Activated CD8-positive, alpha-beta T cell treated with anti-CD3 and anti-CD28 coated beads for 36 hours (primary cell): ENCODE measurements at regions not wholly inside any gene's neighbourhood (a gene's known extent, or its start where the extent isn't known, plus 50 kb on each side); places are given as distances from the start of the nearest gene placed in this dataset.

ENCODE experiments used
- ATAC-seq: fragments of 200-7000 bp; cut with Tn5 transposase; one replicate; pipeline ENCODE4 v1.10.0; 2021; ENCODE audit warnings: mild to moderate bottlenecking, moderate library complexity
- CTCF ChIA-PET: fragments of 350-600 bp; sonication (Branson Sonifier 250); formaldehyde crosslinking; loops from one replicate; lab custom pipeline; 2021; ENCODE audit warnings: antibody characterized with exemption; lab: Charles Lee
- POLR2A ChIA-PET: fragments of 350-600 bp; sonication (Branson Sonifier 250); formaldehyde crosslinking; loops from one replicate; lab custom pipeline; 2021; ENCODE audit warnings: antibody characterized with exemption; lab: Charles Lee
- DNase-seq: peaks from one replicate; pipeline ENCODE4 v3.0.0-alpha.2; 2020
- H3K27ac Mint-ChIP-seq: one replicate; pipeline ENCODE4 v1.8.0; 2021; ENCODE audit warnings: mild to moderate bottlenecking, mixed read lengths
- H3K27me3 Mint-ChIP-seq: one replicate; pipeline ENCODE4 v1.8.0; 2021; ENCODE audit warnings: mixed read lengths
- H3K36me3 Mint-ChIP-seq: one replicate; pipeline ENCODE4 v1.8.0; 2021; ENCODE audit warnings: low read depth, mixed read lengths
- H3K4me1 Mint-ChIP-seq: one replicate; pipeline ENCODE4 v1.8.0; 2021; ENCODE audit warnings: low read depth, mixed read lengths
- H3K4me3 Mint-ChIP-seq: one replicate; pipeline ENCODE4 v1.8.0; 2021; ENCODE audit warnings: mild to moderate bottlenecking, moderate library complexity, mixed read lengths
- H3K9me3 Mint-ChIP-seq: one replicate; pipeline ENCODE4 v1.8.0; 2021; ENCODE audit warnings: mixed read lengths
- intact Hi-C: fragments of 100-400 bp; cut with micrococcal nuclease; formaldehyde crosslinking; loops from one replicate; pipeline ENCODE4 v1.10.0; 2022
- TF ChIP-seq, protein P1 (sequence below): fragments of 200-600 bp; IDR thresholded peaks from one replicate; pipeline ENCODE4 v1.8.0; 2022; ENCODE audit warnings: antibody characterized with exemption, mild to moderate bottlenecking

DNA sequence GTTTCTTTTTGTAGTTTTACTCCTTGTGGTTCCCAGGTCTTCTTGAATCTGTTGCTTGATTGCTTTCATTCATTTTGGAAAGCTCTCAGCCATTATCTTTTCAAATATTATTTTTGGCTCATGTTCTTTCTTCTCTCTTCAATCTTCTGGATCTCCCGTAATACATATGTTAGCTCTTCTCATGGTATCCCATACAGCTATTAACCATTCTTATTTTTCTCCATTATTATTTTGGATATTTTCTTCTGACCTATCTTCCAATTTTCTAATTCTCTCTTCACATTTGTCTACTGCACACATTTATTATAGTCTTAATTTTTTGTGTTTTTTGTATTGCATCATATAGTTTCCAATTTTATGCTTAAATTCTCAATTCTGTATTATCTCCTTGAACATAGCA is 123.9 kb upstream of the ARID2 start:
- H3K4me3 Mint-ChIP-seq = no peak overlapping the region
- no peak for ATAC-seq
- peaks cover 1% of the 10 kb centered on the region for H3K27me3 Mint-ChIP-seq
- ChIA-PET CTCF (no interaction called here), POLR2A (interaction anchor here (0.6 kb wide), 1 partner anchor 32 kb away, joined by 3 read pairs; no protein-coding TSS in a partner anchor)
- H3K9me3 Mint-ChIP-seq = peaks cover 5% of the 10 kb centered on the region
- intact Hi-C loops = no loop called here
- no peak overlapping the region for H3K27ac Mint-ChIP-seq
- H3K4me1 Mint-ChIP-seq = no peaks in the 10 kb centered on the region
- TF ChIP-seq, protein P1, sequence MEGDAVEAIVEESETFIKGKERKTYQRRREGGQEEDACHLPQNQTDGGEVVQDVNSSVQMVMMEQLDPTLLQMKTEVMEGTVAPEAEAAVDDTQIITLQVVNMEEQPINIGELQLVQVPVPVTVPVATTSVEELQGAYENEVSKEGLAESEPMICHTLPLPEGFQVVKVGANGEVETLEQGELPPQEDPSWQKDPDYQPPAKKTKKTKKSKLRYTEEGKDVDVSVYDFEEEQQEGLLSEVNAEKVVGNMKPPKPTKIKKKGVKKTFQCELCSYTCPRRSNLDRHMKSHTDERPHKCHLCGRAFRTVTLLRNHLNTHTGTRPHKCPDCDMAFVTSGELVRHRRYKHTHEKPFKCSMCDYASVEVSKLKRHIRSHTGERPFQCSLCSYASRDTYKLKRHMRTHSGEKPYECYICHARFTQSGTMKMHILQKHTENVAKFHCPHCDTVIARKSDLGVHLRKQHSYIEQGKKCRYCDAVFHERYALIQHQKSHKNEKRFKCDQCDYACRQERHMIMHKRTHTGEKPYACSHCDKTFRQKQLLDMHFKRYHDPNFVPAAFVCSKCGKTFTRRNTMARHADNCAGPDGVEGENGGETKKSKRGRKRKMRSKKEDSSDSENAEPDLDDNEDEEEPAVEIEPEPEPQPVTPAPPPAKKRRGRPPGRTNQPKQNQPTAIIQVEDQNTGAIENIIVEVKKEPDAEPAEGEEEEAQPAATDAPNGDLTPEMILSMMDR = no peak
- H3K36me3 Mint-ChIP-seq = no peaks in the 10 kb centered on the region
- no peak for DNase-seq

DNA sequence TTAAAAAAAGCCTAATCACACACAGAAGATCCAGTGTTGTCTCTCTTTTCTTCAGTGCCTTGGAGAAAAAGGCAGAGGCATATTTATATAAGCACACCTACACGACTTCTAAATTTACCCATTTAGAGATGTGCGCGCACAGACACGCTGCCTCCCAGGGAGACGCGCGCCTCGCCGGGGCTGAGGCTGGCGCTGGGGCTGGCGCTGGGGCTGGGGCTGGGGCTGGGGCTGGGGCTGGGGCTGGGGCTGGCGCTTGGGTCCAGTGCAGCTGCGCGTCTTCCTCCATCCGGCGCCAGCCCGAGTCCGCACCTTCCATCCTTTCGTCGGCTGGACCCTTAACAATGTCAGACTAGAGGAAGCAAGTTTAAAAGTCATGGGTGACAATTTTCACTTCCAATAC is 118.4 kb upstream of the ARID2 start:
- TF ChIP-seq, protein P1 = no peak
- intact Hi-C loops = no loop called here
- ChIA-PET CTCF (no interaction called here), POLR2A (no interaction called here)
- H3K9me3 Mint-ChIP-seq = no peaks in the 10 kb centered on the region
- H3K4me3 Mint-ChIP-seq = no peak overlapping the region
- peaks cover 1% of the 10 kb centered on the region for H3K27me3 Mint-ChIP-seq
- H3K36me3 Mint-ChIP-seq = no peaks in the 10 kb centered on the region
- ATAC-seq = no peak
- peaks cover 7% of the 10 kb centered on the region for H3K4me1 Mint-ChIP-seq
- DNase-seq = no peak
- no peak overlapping the region for H3K27ac Mint-ChIP-seq

DNA sequence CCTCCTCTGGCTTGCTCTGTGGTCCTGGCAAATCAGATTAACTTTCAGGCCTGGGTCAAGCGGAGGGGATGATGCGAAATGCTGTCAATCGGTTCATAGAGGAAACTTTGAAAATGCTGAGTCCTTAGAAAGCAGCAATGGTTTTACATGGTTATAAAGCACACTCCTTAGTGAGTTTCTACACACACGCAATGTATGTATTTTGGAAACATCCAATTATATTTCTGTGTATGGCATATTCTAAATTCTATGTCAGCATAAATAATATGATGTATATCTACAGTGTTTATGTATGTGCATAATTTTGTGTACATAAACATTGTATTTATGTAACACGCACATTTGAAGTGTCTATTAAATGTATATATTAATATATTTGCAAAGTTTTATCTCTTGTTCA is 118.0 kb upstream of the ARID2 start:
- Mint-ChIP-seq H3K9me3 (no peaks in the 10 kb centered on the region), H3K27me3 (peaks cover 1% of the 10 kb centered on the region), H3K27ac (no peak overlapping the region), H3K4me1 (peaks cover 7% of the 10 kb centered on the region), H3K4me3 (no peak overlapping the region), H3K36me3 (no peaks in the 10 kb centered on the region)
- ChIA-PET POLR2A (no interaction called here), CTCF (no interaction called here)
- ATAC-seq (no peak), DNase-seq (no peak)
- intact Hi-C loops = no loop called here
- TF ChIP-seq, protein P1 = no peak

DNA sequence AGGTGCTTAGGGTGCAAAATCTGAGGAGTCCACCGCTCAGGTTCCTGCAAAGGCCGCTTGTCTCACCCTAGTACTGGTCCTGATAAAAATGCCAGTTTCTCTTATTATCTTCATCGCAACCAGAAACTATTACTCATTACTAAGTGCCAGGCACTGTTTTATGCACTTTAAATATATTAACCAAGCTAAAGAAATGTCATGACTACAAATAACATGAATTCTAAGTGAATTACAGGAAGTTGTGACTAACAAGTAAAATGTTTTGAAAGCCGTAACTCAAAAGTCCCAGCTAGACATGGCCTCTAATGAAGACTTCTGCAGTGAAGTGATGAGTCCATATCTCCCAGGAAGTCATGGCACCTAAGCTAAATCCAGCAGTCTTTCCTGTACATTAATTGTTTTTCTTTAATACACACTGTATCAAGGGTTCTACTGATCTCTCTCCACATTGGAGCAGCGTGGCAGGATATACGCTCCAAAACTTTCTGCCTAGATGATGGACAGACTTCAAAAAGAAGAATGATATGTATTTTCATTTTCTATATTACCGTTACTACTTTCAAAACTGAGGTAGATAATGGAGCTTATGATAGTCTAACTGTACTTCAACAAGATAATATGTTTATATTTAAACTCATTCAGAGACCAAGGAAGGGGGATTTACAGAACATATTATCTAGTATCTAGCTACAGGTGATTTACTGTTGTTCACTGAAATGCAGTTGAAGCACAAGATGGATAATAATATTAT is 117.3 kb upstream of the ARID2 start:
- no peak overlapping the region for H3K27ac Mint-ChIP-seq
- TF ChIP-seq, protein P1 = no peak
- no peaks in the 10 kb centered on the region for H3K36me3 Mint-ChIP-seq
- DNase-seq (no peak), ATAC-seq (peak; percentile 65)
- intact Hi-C loops = no loop called here
- H3K4me1 Mint-ChIP-seq = peaks cover 7% of the 10 kb centered on the region
- H3K27me3 Mint-ChIP-seq = peaks cover 1% of the 10 kb centered on the region
- ChIA-PET CTCF (interaction anchor here (0.9 kb wide), 1 partner anchor 68 kb away, joined by 3 read pairs; no protein-coding TSS in a partner anchor), POLR2A (interaction anchor here (0.6 to 1.2 kb wide), 2 partner anchors 117 to 1573 kb away, joined by 3 read pairs; partner anchors contain the start of gene ARID2)
- no peaks in the 10 kb centered on the region for H3K9me3 Mint-ChIP-seq
- no peak overlapping the region for H3K4me3 Mint-ChIP-seq

DNA sequence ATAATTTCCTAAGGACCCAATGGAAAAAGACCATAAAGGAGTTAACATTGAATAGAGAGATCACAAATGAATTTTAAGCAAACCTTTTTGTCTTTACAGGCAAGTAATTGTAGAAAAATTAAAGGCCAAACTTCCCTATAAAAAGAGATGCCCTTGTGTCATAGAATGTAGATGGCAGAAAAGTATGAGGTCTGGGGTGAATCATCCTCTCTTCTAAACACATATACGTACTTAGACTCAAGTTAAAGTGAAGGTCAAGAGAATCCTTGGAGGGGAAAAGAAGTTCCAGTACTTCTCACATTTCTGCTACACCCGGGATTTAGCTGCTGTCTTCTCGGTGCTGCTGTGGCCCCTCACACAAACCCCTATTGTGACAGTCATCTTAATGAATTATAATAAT is 116.2 kb upstream of the ARID2 start:
- Mint-ChIP-seq H3K27me3 (peaks cover 1% of the 10 kb centered on the region), H3K4me1 (peaks cover 7% of the 10 kb centered on the region), H3K9me3 (no peaks in the 10 kb centered on the region), H3K27ac (no peak overlapping the region), H3K4me3 (no peak overlapping the region), H3K36me3 (no peaks in the 10 kb centered on the region)
- CTCF ChIA-PET = no interaction called here
- intact Hi-C loops = no loop called here
- POLR2A ChIA-PET = no interaction called here
- ATAC-seq (no peak), DNase-seq (no peak)
- TF ChIP-seq, protein P1 = no peak
